Left lung (tissue), 4 donors: ENCODE measurements at regions not wholly inside any gene's neighbourhood (a gene's known extent, or its start where the extent isn't known, plus 50 kb on each side); places are given as distances from the start of the nearest gene placed in this dataset.

Experiments used
- ATAC-seq: fragments of 200-7000 bp; cut with Tn5 transposase; one replicate; pipeline ENCODE4 v1.9.1; 2020; ENCODE audit warnings: moderate library complexity
- DNase-seq, 4 donors: peaks; one replicate each; pipeline ENCODE4 v3.0.0-alpha.2; 2013 to 2020
- H3K27ac ChIP-seq, 2 donors: fragments of 200-600 bp; sonication (generic) in 1 of 2; one replicate each; pipeline versions ENCODE4 v1.5.0 to v1.8.0; 2020 to 2021
- H3K27me3 ChIP-seq, 2 donors: fragments of 200-600 bp; sonication (generic) in 1 of 2; one replicate each; pipeline versions ENCODE4 v1.5.0 to v1.8.0; 2020 to 2021
- H3K36me3 ChIP-seq, 2 donors: fragments of 200-600 bp; sonication (generic) in 1 of 2; one replicate each; pipeline versions ENCODE4 v1.5.0 to v1.8.0; 2020 to 2021
- H3K4me1 ChIP-seq, 2 donors: fragments of 200-600 bp; one replicate each; pipeline ENCODE4 v1.8.0; 2021
- H3K4me3 ChIP-seq, 2 donors: fragments of 200-600 bp; sonication (generic) in 1 of 2; one replicate each; pipeline versions ENCODE4 v1.5.0 to v1.8.0; 2020 to 2021; ENCODE audit warnings: mild to moderate bottlenecking in 1 of 2
- H3K9me3 ChIP-seq, 2 donors: fragments of 200-600 bp; sonication (generic) in 1 of 2; one replicate each; pipeline versions ENCODE4 v1.5.0 to v1.8.0; 2020 to 2021
- CTCF ChIP-seq, 2 donors: fragments of 200-600 bp; sonication (generic) in 1 of 2; IDR thresholded peaks; one replicate each; pipeline versions ENCODE4 v1.5.0 to v1.8.0; 2021; ENCODE audit warnings: antibody characterized with exemption in 2 of 2
- intact Hi-C, 2 donors: fragments of 100-400 bp; cut with DNase I; formaldehyde crosslinking; loops; one replicate each; pipeline versions ENCODE4 v1.11.2 to v1.14.2; 2022
- donor health status: DM: no; HTN: yes; CAD: no.
- donor health status: DM: no; HTN: no; CAD: no.

DNA sequence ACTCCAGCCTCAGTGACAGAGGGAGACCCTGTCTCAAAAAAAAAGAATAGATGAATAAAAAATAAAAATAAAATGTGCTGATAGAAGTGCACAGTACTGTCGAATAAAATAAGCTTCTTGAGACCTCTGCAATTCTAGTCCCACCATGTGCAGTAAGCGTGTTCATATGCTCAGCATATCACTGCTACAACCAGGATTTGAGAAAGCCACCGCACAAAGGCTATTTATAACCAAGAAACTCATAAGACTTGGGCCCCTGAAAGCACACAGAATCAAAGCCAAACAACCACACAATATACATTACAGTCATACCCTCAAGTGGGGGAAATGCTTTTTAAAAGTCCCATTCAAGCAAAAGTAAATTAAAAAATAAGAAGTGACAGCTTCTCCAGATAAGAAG, 56.5 kb upstream of the FXR1 start:
- H3K27me3 ChIP-seq = no peaks in the 10 kb centered on the region
- H3K27ac ChIP-seq = no peak overlapping the region
- H3K36me3 ChIP-seq = no peaks in the 10 kb centered on the region
- ATAC-seq (no peak), DNase-seq (no peak)
- TF ChIP-seq CTCF (IDR thresholded peaks at IDR 0.05) = no peak
- no peak overlapping the region for H3K4me3 ChIP-seq
- intact Hi-C loops = no loop called here
- H3K4me1 ChIP-seq = no peaks in the 10 kb centered on the region
- no peaks in the 10 kb centered on the region for H3K9me3 ChIP-seq

DNA sequence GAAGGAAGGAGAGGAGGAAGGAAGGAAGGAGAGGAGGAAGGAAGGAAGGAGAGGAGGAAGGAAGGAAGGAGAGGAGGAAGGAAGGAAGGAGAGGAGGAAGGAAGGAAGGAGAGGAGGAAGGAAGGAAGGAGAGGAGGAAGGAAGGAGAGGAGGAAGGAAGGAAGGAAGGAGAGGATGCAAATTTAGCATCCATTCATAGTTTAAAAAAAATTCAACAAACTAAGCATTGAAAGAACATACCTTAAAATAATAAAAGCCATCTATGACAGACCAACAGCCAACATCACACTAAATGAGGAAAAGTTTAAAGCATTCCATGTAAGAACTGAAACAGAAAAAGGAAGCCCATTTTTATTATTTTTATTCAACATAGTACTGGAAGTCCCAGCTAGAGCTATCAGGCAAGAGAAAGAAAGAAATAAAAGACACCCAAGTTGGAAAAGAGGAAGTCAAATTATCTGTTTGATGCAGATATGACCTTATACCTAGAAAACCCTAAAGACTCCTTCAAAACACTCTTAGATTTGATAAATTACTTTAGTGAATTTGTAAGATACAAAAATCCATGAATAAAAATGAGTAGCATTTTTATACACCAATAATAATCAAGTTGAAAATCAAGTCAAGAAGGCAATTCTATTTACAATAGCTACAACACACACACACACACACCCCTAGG, 52.2 kb upstream of the FXR1 start:
- Histone ChIP-seq H3K27ac (no peak overlapping the region), H3K27me3 (no peaks in the 10 kb centered on the region), H3K4me3 (no peak overlapping the region), H3K4me1 (no peaks in the 10 kb centered on the region), H3K9me3 (no peaks in the 10 kb centered on the region), H3K36me3 (no peaks in the 10 kb centered on the region)
- intact Hi-C loops = no loop called here
- no peak for TF ChIP-seq CTCF (IDR thresholded peaks at IDR 0.05)
- no peak for ATAC-seq
- no peak for DNase-seq
